Upper lobe of right lung (tissue), 1 donor: ENCODE measurements at regions not wholly inside any gene's neighbourhood (a gene's known extent, or its start where the extent isn't known, plus 50 kb on each side); places are given as distances from the start of the nearest gene placed in this dataset.

Experiments used
- ATAC-seq: fragments of 200-7000 bp; cut with Tn5 transposase; one replicate; pipeline ENCODE4 v1.9.1; 2020; ENCODE audit warnings: mild to moderate bottlenecking, moderate library complexity
- DNase-seq: peaks from one replicate; pipeline ENCODE4 v3.0.0-alpha.2; 2020
- H3K27ac ChIP-seq: fragments of 200-600 bp; one replicate; pipeline ENCODE4 v1.8.0; 2022
- H3K27me3 ChIP-seq: fragments of 200-600 bp; one replicate; pipeline ENCODE4 v1.8.0; 2022; ENCODE audit warnings: mild to moderate bottlenecking
- H3K36me3 ChIP-seq: fragments of 200-600 bp; one replicate; pipeline ENCODE4 v1.8.0; 2022
- H3K4me1 ChIP-seq: fragments of 200-600 bp; one replicate; pipeline ENCODE4 v1.8.0; 2022
- H3K4me3 ChIP-seq: fragments of 200-600 bp; one replicate; pipeline ENCODE4 v1.8.0; 2022; ENCODE audit warnings: mild to moderate bottlenecking
- H3K9me3 ChIP-seq: fragments of 200-600 bp; one replicate; pipeline ENCODE4 v1.8.0; 2022
- CTCF ChIP-seq: fragments of 200-600 bp; IDR thresholded peaks from one replicate; pipeline ENCODE4 v1.8.0; 2022; ENCODE audit warnings: antibody characterized with exemption
- intact Hi-C: fragments of 100-400 bp; cut with DNase I; formaldehyde crosslinking; loops from one replicate; pipeline ENCODE4 v1.11.0; 2022
- donor health status: DM: no; HTN: yes; CAD: no; lungs with severe emphysema.

- H3K36me3 ChIP-seq = no peaks in the 10 kb centered on the region
- no peak overlapping the region for H3K27ac ChIP-seq
- intact Hi-C loops = no loop called here
- no peak overlapping the region for H3K4me3 ChIP-seq
- H3K27me3 ChIP-seq = no peaks in the 10 kb centered on the region
- TF ChIP-seq CTCF = no peak
- no peaks in the 10 kb centered on the region for H3K9me3 ChIP-seq
- ATAC-seq (no peak), DNase-seq (no peak)
- H3K4me1 ChIP-seq = no peaks in the 10 kb centered on the region
Measured at GRCh38 chr4:81796790-81797528, 325.3 kb upstream of the RASGEF1B start.

DNA sequence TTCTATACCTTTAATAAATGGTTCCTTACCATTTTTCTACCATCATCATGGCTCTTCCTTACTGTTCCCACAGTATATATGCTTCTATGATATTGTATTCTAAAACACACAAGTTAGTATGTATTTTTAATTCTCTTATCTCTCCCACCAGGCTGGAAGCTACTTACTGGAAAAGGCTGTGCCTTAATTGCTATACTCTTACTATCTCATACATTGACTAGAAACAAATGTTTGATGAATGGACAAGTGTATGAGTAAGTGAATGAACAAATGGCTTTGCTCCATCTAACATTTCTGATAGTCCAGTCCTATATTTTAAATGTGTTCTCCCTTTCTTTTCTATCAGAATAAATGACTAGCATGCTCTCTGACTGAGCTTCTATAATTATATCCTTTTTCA is 320.8 kb upstream of the RASGEF1B start:
- Histone ChIP-seq H3K4me3 (no peak overlapping the region), H3K27me3 (no peaks in the 10 kb centered on the region), H3K4me1 (no peaks in the 10 kb centered on the region), H3K27ac (no peak overlapping the region), H3K9me3 (no peaks in the 10 kb centered on the region), H3K36me3 (no peaks in the 10 kb centered on the region)
- ATAC-seq (no peak), DNase-seq (no peak)
- TF ChIP-seq CTCF = no peak
- intact Hi-C loops = no loop called here

- no peaks in the 10 kb centered on the region for H3K9me3 ChIP-seq
- DNase-seq = no peak
- H3K4me1 ChIP-seq = peaks cover 10% of the 10 kb centered on the region
- no peak overlapping the region for H3K27ac ChIP-seq
- intact Hi-C loops = no loop called here
- TF ChIP-seq CTCF = no peak
- no peak overlapping the region for H3K4me3 ChIP-seq
- H3K27me3 ChIP-seq = no peaks in the 10 kb centered on the region
- ATAC-seq = no peak
- no peaks in the 10 kb centered on the region for H3K36me3 ChIP-seq
Measured at GRCh38 chr4:81790477-81790876, 318.8 kb upstream of the RASGEF1B start.

DNA sequence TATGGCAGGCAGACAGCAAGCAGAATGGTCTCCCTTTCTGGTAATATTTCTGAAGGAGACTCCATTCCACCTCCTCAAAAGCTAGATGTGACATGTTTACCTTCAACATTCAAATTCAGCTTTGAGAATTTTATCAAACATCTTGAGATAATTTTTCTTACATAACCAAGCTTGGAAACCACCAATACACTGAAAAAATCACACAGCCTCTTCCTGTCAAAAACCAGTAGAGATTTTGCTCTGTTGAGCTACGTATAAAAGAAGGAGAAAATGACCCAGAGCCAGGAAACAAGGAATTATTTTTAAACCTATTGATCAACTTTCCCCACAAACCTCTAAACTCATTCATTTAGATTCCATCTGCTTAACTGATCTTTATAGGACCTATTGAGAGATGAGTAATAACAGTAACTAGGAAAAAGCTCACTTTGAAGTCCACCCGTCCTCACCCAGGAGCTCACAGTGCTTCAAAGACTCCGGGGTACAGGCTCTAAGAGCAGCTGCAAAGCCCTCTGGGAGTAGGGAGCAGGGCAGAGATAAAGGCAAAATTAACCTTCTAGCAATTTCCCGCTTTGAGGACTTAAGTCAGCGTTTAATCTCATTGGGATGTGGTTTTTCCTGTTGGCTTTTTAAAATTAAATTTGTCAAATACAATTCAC is 318.2 kb upstream of the RASGEF1B start:
- Histone ChIP-seq H3K4me3 (no peak overlapping the region), H3K27ac (no peak overlapping the region), H3K9me3 (no peaks in the 10 kb centered on the region), H3K4me1 (peaks cover 10% of the 10 kb centered on the region), H3K36me3 (no peaks in the 10 kb centered on the region), H3K27me3 (no peaks in the 10 kb centered on the region)
- no peak for DNase-seq
- ATAC-seq = no peak
- TF ChIP-seq CTCF = no peak
- intact Hi-C loops = no loop called here

DNA sequence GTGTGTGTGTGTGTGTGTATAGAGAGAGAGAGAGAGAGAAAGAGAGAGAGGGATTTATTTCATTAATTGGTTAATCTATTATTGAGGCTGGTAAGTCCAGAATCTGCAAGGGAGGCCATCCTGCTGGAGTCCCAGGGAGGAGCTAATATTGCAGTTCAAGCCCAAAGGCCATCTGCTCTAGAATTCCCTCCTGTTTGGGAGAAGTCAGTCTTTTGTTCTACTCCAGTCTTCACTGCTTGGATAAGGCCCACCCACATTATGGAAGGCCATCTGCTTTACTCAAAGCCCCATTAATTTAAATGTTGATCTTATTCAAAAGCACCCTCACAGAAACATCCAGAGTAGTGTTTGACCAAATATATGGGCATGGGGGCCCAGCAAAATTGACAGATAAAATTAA is 317.5 kb upstream of the RASGEF1B start:
- no peaks in the 10 kb centered on the region for H3K9me3 ChIP-seq
- no peaks in the 10 kb centered on the region for H3K36me3 ChIP-seq
- H3K4me3 ChIP-seq = no peak overlapping the region
- H3K27ac ChIP-seq = no peak overlapping the region
- intact Hi-C loops = no loop called here
- no peak for ATAC-seq
- H3K4me1 ChIP-seq = peaks cover 10% of the 10 kb centered on the region
- TF ChIP-seq CTCF = no peak
- H3K27me3 ChIP-seq = no peaks in the 10 kb centered on the region
- no peak for DNase-seq
